ENCODE measurements at regions not wholly inside any gene's neighbourhood (a gene's known extent, or its start where the extent isn't known, plus 50 kb on each side); places are given as distances from the start of the nearest gene placed in this dataset.

- DNase-seq (ENCODE audit: low read depth) = no peak
- H3K4me3 ChIP-seq (ENCODE audit: low read depth, low read length) = no peak overlapping the region
- TF ChIP-seq CTCF (IDR thresholded peaks at IDR 0.05; ENCODE audit: low read depth, low read length) (no peak), POLR2A (IDR thresholded peaks at IDR 0.05; ENCODE audit: extremely low read depth, insufficient read length) (no peak), MAX (IDR thresholded peaks at IDR 0.05; ENCODE audit: low read depth, low read length) (no peak), MYC (IDR thresholded peaks at IDR 0.05; ENCODE audit: low read depth, low read length) (no peak)
These were observed 70.8 kb upstream of the FSHR start for GRCh38 chr2:49225126-49225525.

- no peak overlapping the region for H3K4me3 ChIP-seq (ENCODE audit: low read depth, low read length)
- TF ChIP-seq MYC (IDR thresholded peaks at IDR 0.05; ENCODE audit: low read depth, low read length) = no peak
- TF ChIP-seq MAX (IDR thresholded peaks at IDR 0.05; ENCODE audit: low read depth, low read length) = no peak
- no peak for TF ChIP-seq POLR2A (IDR thresholded peaks at IDR 0.05; ENCODE audit: extremely low read depth, insufficient read length)
- TF ChIP-seq CTCF (IDR thresholded peaks at IDR 0.05; ENCODE audit: low read depth, low read length) = no peak
- no peak for DNase-seq (ENCODE audit: low read depth)
These were observed 70.2 kb upstream of the FSHR start for GRCh38 chr2:49224426-49225010.

GRCh38 chr2:49222975-49223528 lies 68.7 kb upstream of the FSHR start:
- no peak for TF ChIP-seq CTCF (IDR thresholded peaks at IDR 0.05; ENCODE audit: low read depth, low read length)
- no peak for TF ChIP-seq MYC (IDR thresholded peaks at IDR 0.05; ENCODE audit: low read depth, low read length)
- TF ChIP-seq POLR2A (IDR thresholded peaks at IDR 0.05; ENCODE audit: extremely low read depth, insufficient read length) = no peak
- TF ChIP-seq MAX (IDR thresholded peaks at IDR 0.05; ENCODE audit: low read depth, low read length) = no peak
- H3K4me3 ChIP-seq (ENCODE audit: low read depth, low read length) = no peak overlapping the region
- no peak for DNase-seq (ENCODE audit: low read depth)

GRCh38 chr2:49219741-49220140 lies 65.4 kb upstream of the FSHR start:
- TF ChIP-seq CTCF (IDR thresholded peaks at IDR 0.05; ENCODE audit: low read depth, low read length) (no peak), POLR2A (IDR thresholded peaks at IDR 0.05; ENCODE audit: extremely low read depth, insufficient read length) (no peak), MAX (IDR thresholded peaks at IDR 0.05; ENCODE audit: low read depth, low read length) (no peak), MYC (IDR thresholded peaks at IDR 0.05; ENCODE audit: low read depth, low read length) (no peak)
- DNase-seq (ENCODE audit: low read depth) = no peak

GRCh38 chr2:49210191-49210590 lies 55.9 kb upstream of the FSHR start:
- DNase-seq (ENCODE audit: low read depth) = no peak
- no peak overlapping the region for H3K4me3 ChIP-seq (ENCODE audit: low read depth, low read length)
- TF ChIP-seq MYC (IDR thresholded peaks at IDR 0.05; ENCODE audit: low read depth, low read length) (no peak), MAX (IDR thresholded peaks at IDR 0.05; ENCODE audit: low read depth, low read length) (no peak), CTCF (IDR thresholded peaks at IDR 0.05; ENCODE audit: low read depth, low read length) (no peak), POLR2A (IDR thresholded peaks at IDR 0.05; ENCODE audit: extremely low read depth, insufficient read length) (no peak)

More at GRCh38 chr2:49219741-49220140, 65.4 kb upstream of the FSHR start:
- no peak overlapping the region for H3K4me3 ChIP-seq (ENCODE audit: low read depth, low read length)
